ENCODE measurements at regions not wholly inside any gene's neighbourhood (a gene's known extent, or its start where the extent isn't known, plus 50 kb on each side); places are given as distances from the start of the nearest gene placed in this dataset.

GRCh38 chr2:58609326-58609725, 368.2 kb upstream of the FANCL start:
- no peak for TF ChIP-seq EZH2 (IDR thresholded peaks at IDR 0.05; ENCODE audit: insufficient read depth, poor library complexity, severe bottlenecking)
- TF ChIP-seq EZH2phosphoT487 (IDR thresholded peaks at IDR 0.05; ENCODE audit: insufficient read depth, low read depth) = no peak

Measured in GM23248 (cell line).